ENCODE measurements at regions not wholly inside any gene's neighbourhood (a gene's known extent, or its start where the extent isn't known, plus 50 kb on each side); places are given as distances from the start of the nearest gene placed in this dataset.
"Not testable (repeated sequence)": the region's sequence is repeated elsewhere in the genome, so short reads cannot be mapped to it uniquely, and the experiment has no call there.

DNA sequence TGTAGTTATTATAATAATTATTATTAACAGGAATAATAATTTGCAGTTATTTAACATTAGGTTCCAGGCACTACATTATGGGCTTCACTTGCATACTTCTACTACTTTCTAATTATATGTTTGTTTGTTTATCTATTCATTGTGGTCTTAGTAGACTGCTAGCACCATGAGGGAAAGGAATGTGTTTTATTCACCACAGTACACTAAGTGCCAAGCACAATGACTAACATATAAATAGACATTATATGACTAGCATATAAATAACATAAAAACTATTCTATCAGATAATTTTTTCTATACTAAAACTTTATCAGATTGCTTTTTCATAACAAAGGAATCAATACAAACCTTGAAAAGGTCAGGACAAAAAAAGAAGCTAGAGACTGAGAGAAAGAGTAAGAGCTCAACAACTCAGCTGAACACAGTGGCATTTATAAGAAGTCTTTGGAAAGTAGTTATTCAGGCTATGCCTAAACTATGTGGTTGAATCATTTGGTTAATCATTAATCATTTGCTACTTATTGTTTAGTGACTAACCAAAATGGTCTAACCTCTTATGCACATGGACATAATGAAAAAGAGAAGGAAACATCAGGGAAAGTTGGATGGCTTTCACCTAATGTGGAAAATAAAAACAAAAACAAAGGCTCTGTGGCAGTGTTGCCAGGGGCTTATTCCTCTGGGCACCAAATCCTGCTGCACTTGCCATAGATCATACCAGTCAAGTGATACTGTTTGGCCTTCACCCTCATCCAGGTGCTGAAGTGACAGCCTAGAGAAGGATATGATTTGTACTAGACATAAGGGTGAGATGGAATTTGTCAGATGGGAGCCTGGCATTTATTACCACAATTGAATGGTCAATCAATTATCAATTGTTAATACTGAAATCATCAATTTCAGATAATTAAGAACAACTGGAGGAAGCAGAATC lies 174.9 kb downstream of the ETAA1 start:
- DNase-seq = no peak
- no peak overlapping the region for H3K4me3 Mint-ChIP-seq
- H3K4me1 Mint-ChIP-seq = no peaks in the 10 kb centered on the region
- no peaks in the 10 kb centered on the region for H3K27me3 Mint-ChIP-seq
- no peaks in the 10 kb centered on the region for H3K9me3 Mint-ChIP-seq
- no peak overlapping the region for H3K27ac Mint-ChIP-seq
- no peak for ATAC-seq
- no peaks in the 10 kb centered on the region for H3K36me3 Mint-ChIP-seq (ENCODE audit: low read depth)

GRCh38 chr2:67572721-67573435 lies 175.7 kb downstream of the ETAA1 start:
- DNase-seq (no peak), ATAC-seq (no peak)
- Mint-ChIP-seq H3K36me3 (ENCODE audit: low read depth) (no peaks in the 10 kb centered on the region), H3K9me3 (no peaks in the 10 kb centered on the region), H3K4me3 (no peak overlapping the region), H3K27me3 (no peaks in the 10 kb centered on the region), H3K4me1 (no peaks in the 10 kb centered on the region), H3K27ac (no peak overlapping the region)

DNA sequence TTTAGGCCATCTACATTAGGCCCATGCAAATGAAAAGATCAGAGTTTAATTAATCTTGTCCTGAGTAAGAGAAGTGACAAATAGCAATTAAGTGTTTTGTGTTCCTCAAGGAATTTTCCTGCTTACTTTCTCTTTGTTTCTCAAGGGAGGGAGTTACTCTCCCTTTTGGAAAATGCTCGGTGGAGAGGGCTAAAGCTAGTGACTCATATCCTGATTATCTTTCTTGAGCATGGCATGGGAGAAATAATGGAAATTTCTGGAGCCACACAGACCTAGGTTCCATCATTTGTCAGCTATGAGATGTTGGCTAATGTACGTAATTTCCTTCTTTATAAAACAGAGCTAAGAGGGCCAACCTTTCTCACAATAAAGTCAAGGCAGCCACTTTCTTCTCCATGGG lies 177.1 kb downstream of the ETAA1 start:
- DNase-seq (no peak), ATAC-seq (no peak)
- no peaks in the 10 kb centered on the region for H3K4me1 Mint-ChIP-seq
- no peaks in the 10 kb centered on the region for H3K9me3 Mint-ChIP-seq
- no peak overlapping the region for H3K27ac Mint-ChIP-seq
- H3K36me3 Mint-ChIP-seq (ENCODE audit: low read depth) = no peaks in the 10 kb centered on the region
- no peaks in the 10 kb centered on the region for H3K27me3 Mint-ChIP-seq
- no peak overlapping the region for H3K4me3 Mint-ChIP-seq

- H3K36me3 Mint-ChIP-seq (ENCODE audit: low read depth) = no peaks in the 10 kb centered on the region
- ATAC-seq = no peak
- H3K4me1 Mint-ChIP-seq = no peaks in the 10 kb centered on the region
- H3K27ac Mint-ChIP-seq = no peak overlapping the region
- H3K9me3 Mint-ChIP-seq = no peaks in the 10 kb centered on the region
- no peak overlapping the region for H3K4me3 Mint-ChIP-seq
- no peaks in the 10 kb centered on the region for H3K27me3 Mint-ChIP-seq
- DNase-seq = no peak
Measured at GRCh38 chr2:67576226-67576625, 179.1 kb downstream of the ETAA1 start.

GRCh38 chr2:67576991-67577390 lies 179.9 kb downstream of the ETAA1 start:
- Mint-ChIP-seq H3K4me3 (no peak overlapping the region), H3K4me1 (no peaks in the 10 kb centered on the region), H3K27me3 (no peaks in the 10 kb centered on the region), H3K9me3 (peaks cover 4% of the 10 kb centered on the region), H3K27ac (no peak overlapping the region), H3K36me3 (ENCODE audit: low read depth) (no peaks in the 10 kb centered on the region)
- ATAC-seq = no peak
- no peak for DNase-seq

DNA sequence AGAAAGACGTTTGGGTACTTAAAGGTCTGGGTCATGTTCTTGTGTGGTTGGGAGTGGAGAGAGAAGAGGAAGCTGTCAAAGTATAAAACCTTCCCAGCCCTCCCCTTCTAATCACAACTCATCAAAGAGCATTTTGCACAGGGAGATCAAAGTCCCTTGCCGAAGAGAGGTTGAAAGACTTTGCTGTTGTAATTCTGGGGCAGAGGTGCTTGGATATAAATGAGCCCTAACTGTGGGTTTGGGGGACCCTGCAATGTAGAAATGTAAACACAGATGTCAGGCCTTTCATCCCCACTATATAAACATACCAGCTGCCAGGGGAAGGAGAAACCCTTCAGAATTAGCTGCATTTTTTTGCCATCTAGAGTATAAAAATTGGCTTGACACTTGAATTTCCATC lies 182.1 kb downstream of the ETAA1 start:
- Mint-ChIP-seq H3K27ac (no peak overlapping the region), H3K9me3 (peaks cover 16% of the 10 kb centered on the region), H3K4me3 (no peak overlapping the region), H3K27me3 (no peaks in the 10 kb centered on the region), H3K4me1 (no peaks in the 10 kb centered on the region), H3K36me3 (ENCODE audit: low read depth) (no peaks in the 10 kb centered on the region)
- no peak for ATAC-seq
- DNase-seq = no peak

- H3K4me3 Mint-ChIP-seq = no peak overlapping the region
- ATAC-seq = no peak
- no peaks in the 10 kb centered on the region for H3K36me3 Mint-ChIP-seq (ENCODE audit: low read depth)
- no peak overlapping the region for H3K27ac Mint-ChIP-seq
- no peaks in the 10 kb centered on the region for H3K27me3 Mint-ChIP-seq
- no peaks in the 10 kb centered on the region for H3K4me1 Mint-ChIP-seq
- H3K9me3 Mint-ChIP-seq = peaks cover 20% of the 10 kb centered on the region
- DNase-seq = no peak
Measured at GRCh38 chr2:67579806-67580205, 182.7 kb downstream of the ETAA1 start.

- H3K4me1 Mint-ChIP-seq = no peaks in the 10 kb centered on the region
- H3K27me3 Mint-ChIP-seq = no peaks in the 10 kb centered on the region
- H3K4me3 Mint-ChIP-seq = no peak overlapping the region
- DNase-seq (no peak), ATAC-seq (no peak)
- no peak overlapping the region for H3K27ac Mint-ChIP-seq
- peaks cover 34% of the 10 kb centered on the region for H3K9me3 Mint-ChIP-seq
- no peaks in the 10 kb centered on the region for H3K36me3 Mint-ChIP-seq (ENCODE audit: low read depth)
Measured at GRCh38 chr2:67581751-67582150, 184.6 kb downstream of the ETAA1 start.

DNA sequence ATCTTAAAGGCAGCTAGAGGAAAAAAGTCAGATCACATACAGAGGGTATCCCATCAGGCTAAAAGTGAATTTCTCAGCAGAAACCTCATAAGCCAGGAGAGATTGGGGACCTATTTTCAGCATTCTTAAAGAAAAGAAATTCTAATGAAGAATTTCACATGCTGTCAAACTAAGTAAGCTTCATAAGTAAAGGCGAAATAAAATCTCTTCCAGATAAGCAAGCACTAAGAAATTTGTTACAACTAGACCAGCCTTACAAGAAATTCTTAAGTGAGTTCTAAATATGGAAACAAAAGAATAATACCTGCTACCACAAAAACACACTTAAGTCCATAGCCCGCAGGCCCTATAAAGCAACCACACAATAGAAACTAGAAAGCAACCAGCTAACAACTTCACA lies 186.1 kb downstream of the ETAA1 start:
- H3K36me3 Mint-ChIP-seq (ENCODE audit: low read depth) = no peaks in the 10 kb centered on the region
- ATAC-seq (no peak), DNase-seq (no peak)
- peaks cover 34% of the 10 kb centered on the region for H3K9me3 Mint-ChIP-seq
- no peak overlapping the region for H3K27ac Mint-ChIP-seq
- H3K27me3 Mint-ChIP-seq = no peaks in the 10 kb centered on the region
- H3K4me3 Mint-ChIP-seq = no peak overlapping the region
- no peaks in the 10 kb centered on the region for H3K4me1 Mint-ChIP-seq

DNA sequence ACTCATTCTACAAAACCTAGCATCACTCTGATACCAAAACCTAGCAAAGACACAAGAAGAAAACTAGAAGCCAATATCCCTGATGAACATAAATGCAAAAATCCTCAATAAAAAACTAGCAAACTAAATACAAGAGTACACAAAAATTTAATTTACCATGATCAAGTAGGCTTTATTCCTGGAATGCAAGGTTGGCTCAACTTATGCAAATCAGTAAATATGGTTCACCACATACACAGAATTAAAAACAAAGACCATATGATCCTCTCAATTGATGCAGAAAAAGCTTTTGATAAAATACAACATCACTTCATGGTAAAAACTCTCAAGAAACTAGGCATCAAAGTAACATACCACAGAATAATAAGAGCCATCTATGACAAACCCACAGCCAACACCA lies 188.3 kb downstream of the ETAA1 start:
- H3K9me3 Mint-ChIP-seq = peaks cover 39% of the 10 kb centered on the region
- no peaks in the 10 kb centered on the region for H3K4me1 Mint-ChIP-seq
- H3K27me3 Mint-ChIP-seq = no peaks in the 10 kb centered on the region
- ATAC-seq (no peak), DNase-seq (no peak)
- no peak overlapping the region for H3K4me3 Mint-ChIP-seq
- no peak overlapping the region for H3K27ac Mint-ChIP-seq
- no peaks in the 10 kb centered on the region for H3K36me3 Mint-ChIP-seq (ENCODE audit: low read depth)

- not testable (repeated sequence) for ATAC-seq; H3K4me1 Mint-ChIP-seq; H3K4me3 Mint-ChIP-seq; H3K27me3 Mint-ChIP-seq; H3K27ac Mint-ChIP-seq; H3K36me3 Mint-ChIP-seq (ENCODE audit: low read depth); DNase-seq
- H3K9me3 Mint-ChIP-seq = peaks cover 30% of the 10 kb centered on the region
Measured at GRCh38 chr2:67589121-67589520, 192.0 kb downstream of the ETAA1 start.

- H3K9me3 Mint-ChIP-seq = peaks cover 21% of the 10 kb centered on the region
Measured at GRCh38 chr2:67594522-67594921, 197.4 kb downstream of the ETAA1 start.

DNA sequence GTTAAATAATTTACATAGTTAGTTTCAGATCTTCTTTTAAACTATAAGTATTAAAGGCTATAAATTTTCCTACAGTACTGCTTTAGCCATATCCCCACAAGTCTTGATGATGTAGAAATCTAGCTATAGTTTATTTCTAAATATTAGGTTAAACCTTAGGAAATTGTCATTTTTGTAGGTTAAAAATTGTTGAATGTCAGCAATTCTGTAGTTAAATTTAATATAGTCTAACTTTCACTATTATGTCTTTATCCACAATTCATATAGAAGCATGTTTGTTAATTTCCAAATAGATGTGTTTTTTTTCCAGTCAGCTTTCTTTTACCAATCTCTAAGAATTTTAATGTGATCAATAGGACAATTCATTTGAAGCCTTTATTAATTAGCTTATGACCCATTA lies 199.7 kb downstream of the ETAA1 start:
- no peak overlapping the region for H3K4me3 Mint-ChIP-seq
- ATAC-seq = no peak

More at GRCh38 chr2:67594522-67594921, 197.4 kb downstream of the ETAA1 start:
- not testable (repeated sequence) for ATAC-seq; H3K27me3 Mint-ChIP-seq; H3K4me1 Mint-ChIP-seq; H3K36me3 Mint-ChIP-seq (ENCODE audit: low read depth); H3K27ac Mint-ChIP-seq; DNase-seq; H3K4me3 Mint-ChIP-seq

GRCh38 chr2:67599561-67599960 lies 202.4 kb downstream of the ETAA1 start:
- H3K36me3 Mint-ChIP-seq (ENCODE audit: low read depth) = no peaks in the 10 kb centered on the region
- H3K4me3 Mint-ChIP-seq = no peak overlapping the region
- H3K27me3 Mint-ChIP-seq = no peaks in the 10 kb centered on the region
- ATAC-seq (no peak), DNase-seq (no peak)
- no peak overlapping the region for H3K27ac Mint-ChIP-seq
- H3K4me1 Mint-ChIP-seq = no peaks in the 10 kb centered on the region
- H3K9me3 Mint-ChIP-seq = peaks cover 8% of the 10 kb centered on the region

More for the DNA sequence above, 199.7 kb downstream of the ETAA1 start:
- peaks cover 12% of the 10 kb centered on the region for H3K9me3 Mint-ChIP-seq
- no peak overlapping the region for H3K27ac Mint-ChIP-seq
- no peak for DNase-seq
- H3K27me3 Mint-ChIP-seq = no peaks in the 10 kb centered on the region
- H3K4me1 Mint-ChIP-seq = no peaks in the 10 kb centered on the region
- no peaks in the 10 kb centered on the region for H3K36me3 Mint-ChIP-seq (ENCODE audit: low read depth)

DNA sequence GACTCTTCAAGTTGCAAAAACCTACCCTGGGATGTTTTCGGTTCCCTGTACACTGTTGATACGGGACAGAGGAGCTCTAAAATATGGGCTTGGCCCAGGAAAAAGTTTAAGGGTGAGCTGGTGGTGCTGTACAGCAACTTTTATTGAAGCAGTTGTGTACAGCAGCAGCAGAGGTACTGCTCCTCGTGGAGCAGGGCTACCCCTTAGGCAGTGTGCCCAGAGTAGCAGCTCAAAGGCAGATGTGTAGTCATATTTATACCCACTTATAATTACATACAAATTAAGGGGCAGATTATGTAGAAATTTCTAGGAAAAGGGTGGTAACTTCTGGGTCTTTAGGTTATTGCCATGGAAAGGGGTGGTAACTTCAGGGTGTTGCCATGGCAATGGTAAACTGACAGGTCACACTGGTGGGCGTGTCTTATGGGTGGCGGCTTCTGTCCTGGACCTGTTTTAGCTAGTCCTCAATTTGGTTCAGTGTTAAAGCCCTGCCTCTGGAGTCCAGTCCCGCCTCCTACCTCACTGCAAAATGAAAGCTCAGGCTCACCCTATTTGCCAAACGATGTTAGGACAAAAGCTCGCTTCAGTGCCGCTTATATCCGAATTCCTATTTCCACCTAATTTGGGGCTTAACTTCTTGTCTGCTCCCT lies 203.2 kb downstream of the ETAA1 start:
- Mint-ChIP-seq H3K27me3 (no peaks in the 10 kb centered on the region), H3K36me3 (ENCODE audit: low read depth) (no peaks in the 10 kb centered on the region), H3K4me1 (no peaks in the 10 kb centered on the region), H3K4me3 (no peak overlapping the region), H3K27ac (no peak overlapping the region), H3K9me3 (peaks cover 5% of the 10 kb centered on the region)
- DNase-seq (no peak), ATAC-seq (no peak)

Data from activated naive CD8-positive, alpha-beta T cell treated with anti-CD3 and anti-CD28 coated beads, Interleukin-2, amount 50 U/mL, for 24 hours (primary cell).